ENCODE measurements at regions not wholly inside any gene's neighbourhood (a gene's known extent, or its start where the extent isn't known, plus 50 kb on each side); places are given as distances from the start of the nearest gene placed in this dataset.

GRCh38 chr3:178059836-178060235, 476.4 kb upstream of the KCNMB2 start:
- DNase-seq (ENCODE audit: low spot score) = no peak

GRCh38 chr3:178060407-178060806, 475.8 kb upstream of the KCNMB2 start:
- DNase-seq (ENCODE audit: low spot score) = no peak

- DNase-seq (ENCODE audit: low spot score) = no peak
Observed at GRCh38 chr3:178062126-178062525, 474.1 kb upstream of the KCNMB2 start.

- DNase-seq (ENCODE audit: low spot score) = no peak
Observed at GRCh38 chr3:178063461-178063860, 472.8 kb upstream of the KCNMB2 start.

- DNase-seq (ENCODE audit: low spot score) = no peak
Observed at GRCh38 chr3:178067721-178068120, 468.5 kb upstream of the KCNMB2 start.

- DNase-seq (ENCODE audit: low spot score) = no peak
Observed at GRCh38 chr3:178072391-178073305, 463.6 kb upstream of the KCNMB2 start.

- DNase-seq (ENCODE audit: low spot score) = no peak
Observed at GRCh38 chr3:178073366-178073765, 462.9 kb upstream of the KCNMB2 start.

- DNase-seq (ENCODE audit: low spot score) = no peak
Observed at GRCh38 chr3:178075344-178075743, 460.9 kb upstream of the KCNMB2 start.

- no peak for DNase-seq (ENCODE audit: low spot score)
Observed at GRCh38 chr3:178078953-178079352, 457.3 kb upstream of the KCNMB2 start.

GRCh38 chr3:178079966-178080365, 456.3 kb upstream of the KCNMB2 start:
- no peak for DNase-seq (ENCODE audit: low spot score)

- DNase-seq (ENCODE audit: low spot score) = no peak
Observed at GRCh38 chr3:178082326-178082906, 453.8 kb upstream of the KCNMB2 start.

- DNase-seq (ENCODE audit: low spot score) = no peak
Observed at GRCh38 chr3:178083906-178084866, 452.1 kb upstream of the KCNMB2 start.

GRCh38 chr3:178084938-178085816, 451.1 kb upstream of the KCNMB2 start:
- no peak for DNase-seq (ENCODE audit: low spot score)

- DNase-seq (ENCODE audit: low spot score) = no peak
Observed at GRCh38 chr3:178085817-178086123, 450.5 kb upstream of the KCNMB2 start.

GRCh38 chr3:178086144-178086825, 450.0 kb upstream of the KCNMB2 start:
- DNase-seq (ENCODE audit: low spot score) = no peak

GRCh38 chr3:178087376-178087775, 448.9 kb upstream of the KCNMB2 start:
- no peak for DNase-seq (ENCODE audit: low spot score)

GRCh38 chr3:178088963-178089362, 447.3 kb upstream of the KCNMB2 start:
- peak; percentile 32 for DNase-seq (ENCODE audit: low spot score)

GRCh38 chr3:178090899-178091298, 445.3 kb upstream of the KCNMB2 start:
- no peak for DNase-seq (ENCODE audit: low spot score)

GRCh38 chr3:178095522-178095921, 440.7 kb upstream of the KCNMB2 start:
- DNase-seq (ENCODE audit: low spot score) = no peak

GRCh38 chr3:178096955-178097354, 439.3 kb upstream of the KCNMB2 start:
- DNase-seq (ENCODE audit: low spot score) = no peak

- no peak for DNase-seq (ENCODE audit: low spot score)
Observed at GRCh38 chr3:178097576-178097975, 438.7 kb upstream of the KCNMB2 start.

Data from LoVo (cell line).